HepG2 (cell line): ENCODE measurements at regions not wholly inside any gene's neighbourhood (a gene's known extent, or its start where the extent isn't known, plus 50 kb on each side); places are given as distances from the start of the nearest gene placed in this dataset.

Source experiments
- CTCF ChIP-seq: sonication (generic); formaldehyde crosslinking; IDR thresholded peaks from 2 replicates; pipeline ENCODE4 v1.5.0; 2020; ENCODE audit warnings: mild to moderate bottlenecking, missing genetic modification reagents, moderate library complexity
- EZH2 ChIP-seq: conservative IDR thresholded peaks from 2 replicates; pipeline ENCODE4 v1.6.1; 2012; ENCODE audit warnings: mild to moderate bottlenecking, low read depth, low read length, moderate library complexity
- FLYWCH1 ChIP-seq: sonication (generic); formaldehyde crosslinking; IDR thresholded peaks from 2 replicates; pipeline ENCODE4 v1.8.1; 2023; ENCODE audit warnings: mild to moderate bottlenecking, missing genetic modification reagents
- RXRB ChIP-seq: IDR thresholded peaks from 2 replicates; pipeline ENCODE4 v1.6.1; 2016; ENCODE audit warnings: borderline replicate concordance, missing genetic modification reagents, missing compliant biosample characterization
- SKI ChIP-seq: fragments of 450-650 bp; IDR thresholded peaks from one replicate; pipeline ENCODE4 v1.6.1; 2018; ENCODE audit warnings: mild to moderate bottlenecking; ENCODE audit not compliant: partially characterized antibody
- TAF1 ChIP-seq: sonication (generic); formaldehyde crosslinking; IDR thresholded peaks from 2 replicates; pipeline ENCODE4 v1.4.0; 2020; ENCODE audit warnings: missing genetic modification reagents
- TCF12 ChIP-seq, 2 experiments: fragments of 450-650 bp in 1 of 2; sonication (generic) in 1 of 2; formaldehyde crosslinking in 1 of 2; IDR thresholded peaks; 2 replicates each; pipeline versions ENCODE4 v1.6.1 to v1.8.0; 2017 to 2022; ENCODE audit warnings: antibody characterized with exemption in 1 of 2, mild to moderate bottlenecking in 1 of 2, missing genetic modification reagents in 1 of 2, moderate library complexity in 1 of 2
- ZBTB40 ChIP-seq, 2 experiments: fragments of 450-650 bp in 1 of 2; sonication (generic) in 1 of 2; formaldehyde crosslinking in 1 of 2; IDR thresholded peaks; 2 replicates each; pipeline versions ENCODE4 v1.6.1 to v1.8.0; 2016 to 2022; ENCODE audit warnings: antibody characterized with exemption in 1 of 2, mild to moderate bottlenecking in 1 of 2, missing genetic modification reagents in 1 of 2
- ZNF3 ChIP-seq: IDR thresholded peaks from 2 replicates; pipeline ENCODE4 v1.7.0; 2017; ENCODE audit warnings: inconsistent platforms
- ZNF335 ChIP-seq: sonication (generic); formaldehyde crosslinking; IDR thresholded peaks from 2 replicates; pipeline ENCODE4 v1.4.0; 2020; ENCODE audit warnings: missing genetic modification reagents
- TF ChIP-seq, protein P1 (sequence below): IDR thresholded peaks from 2 replicates; pipeline ENCODE4 v1.6.1; 2012; ENCODE audit warnings: low read length, improper control_type of control experiment

- TF ChIP-seq ZBTB40 (IDR thresholded peaks at IDR 0.05), result no peak
- TF ChIP-seq ZBTB40 (CRISPR knock-in tag; IDR thresholded peaks at IDR 0.05), result no peak
- no peak for TF ChIP-seq SKI
- TF ChIP-seq ZNF335 (CRISPR knock-in tag), result no peak
- TF ChIP-seq CTCF (CRISPR knock-in tag), result no peak
- no peak for TF ChIP-seq EZH2
- no peak for TF ChIP-seq RXRB (CRISPR knock-in tag)
- TF ChIP-seq TCF12 (IDR thresholded peaks at IDR 0.05), result no peak
- TF ChIP-seq TCF12 (CRISPR knock-in tag; IDR thresholded peaks at IDR 0.05), result no peak
- no peak for TF ChIP-seq FLYWCH1 (CRISPR knock-in tag)
- TF ChIP-seq, protein P1, sequence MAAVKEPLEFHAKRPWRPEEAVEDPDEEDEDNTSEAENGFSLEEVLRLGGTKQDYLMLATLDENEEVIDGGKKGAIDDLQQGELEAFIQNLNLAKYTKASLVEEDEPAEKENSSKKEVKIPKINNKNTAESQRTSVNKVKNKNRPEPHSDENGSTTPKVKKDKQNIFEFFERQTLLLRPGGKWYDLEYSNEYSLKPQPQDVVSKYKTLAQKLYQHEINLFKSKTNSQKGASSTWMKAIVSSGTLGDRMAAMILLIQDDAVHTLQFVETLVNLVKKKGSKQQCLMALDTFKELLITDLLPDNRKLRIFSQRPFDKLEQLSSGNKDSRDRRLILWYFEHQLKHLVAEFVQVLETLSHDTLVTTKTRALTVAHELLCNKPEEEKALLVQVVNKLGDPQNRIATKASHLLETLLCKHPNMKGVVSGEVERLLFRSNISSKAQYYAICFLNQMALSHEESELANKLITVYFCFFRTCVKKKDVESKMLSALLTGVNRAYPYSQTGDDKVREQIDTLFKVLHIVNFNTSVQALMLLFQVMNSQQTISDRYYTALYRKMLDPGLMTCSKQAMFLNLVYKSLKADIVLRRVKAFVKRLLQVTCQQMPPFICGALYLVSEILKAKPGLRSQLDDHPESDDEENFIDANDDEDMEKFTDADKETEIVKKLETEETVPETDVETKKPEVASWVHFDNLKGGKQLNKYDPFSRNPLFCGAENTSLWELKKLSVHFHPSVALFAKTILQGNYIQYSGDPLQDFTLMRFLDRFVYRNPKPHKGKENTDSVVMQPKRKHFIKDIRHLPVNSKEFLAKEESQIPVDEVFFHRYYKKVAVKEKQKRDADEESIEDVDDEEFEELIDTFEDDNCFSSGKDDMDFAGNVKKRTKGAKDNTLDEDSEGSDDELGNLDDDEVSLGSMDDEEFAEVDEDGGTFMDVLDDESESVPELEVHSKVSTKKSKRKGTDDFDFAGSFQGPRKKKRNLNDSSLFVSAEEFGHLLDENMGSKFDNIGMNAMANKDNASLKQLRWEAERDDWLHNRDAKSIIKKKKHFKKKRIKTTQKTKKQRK, result no peak
- no peak for TF ChIP-seq ZNF3 (CRISPR knock-in tag)
- TF ChIP-seq TAF1 (CRISPR knock-in tag), result no peak
These were observed 127.4 kb downstream of the NDUFA10 start for GRCh38 chr2:239897596-239898235.
